ENCODE measurements at regions not wholly inside any gene's neighbourhood (a gene's known extent, or its start where the extent isn't known, plus 50 kb on each side); places are given as distances from the start of the nearest gene placed in this dataset.

DNA sequence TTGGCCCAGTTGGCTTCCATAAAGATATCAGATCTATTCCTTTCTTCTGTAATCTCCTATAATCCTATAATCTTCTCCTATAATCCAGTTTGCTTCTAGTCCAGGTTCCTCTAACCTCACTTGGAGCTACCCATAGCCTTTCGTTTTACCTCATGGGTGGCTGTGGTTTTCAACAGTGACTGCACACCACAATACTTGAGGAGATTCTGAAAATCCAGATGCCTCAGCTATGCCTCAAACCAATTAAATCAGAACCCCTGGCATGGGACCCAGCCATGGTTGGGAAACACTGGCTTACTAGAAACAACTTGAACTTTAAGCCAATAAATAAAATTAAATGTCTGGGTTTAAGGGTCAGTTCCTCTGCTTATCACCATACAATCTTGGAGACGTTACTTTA is 86.1 kb upstream of the NTRK3 start:
- Histone ChIP-seq H3K36me3 (ENCODE audit: control insufficient read depth in 1 of 2, insufficient read depth in 2 of 2, low read length in 2 of 2) (no peaks in the 10 kb centered on the region), H3K4me1 (ENCODE audit: control insufficient read depth in 1 of 2, insufficient read depth in 2 of 2, low read length in 2 of 2) (no peaks in the 10 kb centered on the region), H3K9ac (ENCODE audit: low read length) (no peak overlapping the region), H4K20me1 (ENCODE audit: insufficient read depth) (no peaks in the 10 kb centered on the region), H3K4me2 (ENCODE audit: low read length) (no peak overlapping the region), H3K27me3 (ENCODE audit: insufficient read depth, low read length) (peaks cover 18% of the 10 kb centered on the region), H3K79me2 (ENCODE audit: insufficient read depth, low read length) (no peaks in the 10 kb centered on the region), H3K9me2 (ENCODE audit: insufficient read depth) (no peaks in the 10 kb centered on the region), H2AFZ (ENCODE audit: low read depth, low read length, poor library complexity, severe bottlenecking) (no peak overlapping the region), H3K9me3 (ENCODE audit: control insufficient read depth in 1 of 2, insufficient read depth in 1 of 2, low read depth in 1 of 2, low read length in 2 of 2) (no peaks in the 10 kb centered on the region), H3K27ac (ENCODE audit: low read depth, low read length) (no peak overlapping the region), H3K4me3 (replicated peaks in 1 of 2; ENCODE audit: low read depth in 1 of 2, low read length in 2 of 2) (no peak overlapping the region)
- POLR2A ChIA-PET: no interaction called here
- TF ChIP-seq EZH2 (IDR thresholded peaks at IDR 0.05) (no peak), EGR1 (IDR thresholded peaks at IDR 0.05; ENCODE audit: low read depth) (no peak), ZBTB33 (IDR thresholded peaks at IDR 0.05; ENCODE audit: extremely low read depth, insufficient replicate concordance, low read length) (no peak), JUND (IDR thresholded peaks at IDR 0.05) (no peak), FOSL1 (IDR thresholded peaks at IDR 0.05; ENCODE audit: low read depth) (no peak), CBX3 (IDR thresholded peaks at IDR 0.05; ENCODE audit: low read depth) (no peak), CTCF (IDR thresholded peaks at IDR 0.05 in 2 of 3, conservative IDR thresholded peaks at IDR 0.05 in 1 of 3; ENCODE audit: borderline replicate concordance in 1 of 3, insufficient read depth in 1 of 3, low read depth in 2 of 3, low read length in 2 of 3) (no peak), SIN3A (IDR thresholded peaks at IDR 0.05; ENCODE audit: low read depth) (no peak), POLR2A (IDR thresholded peaks at IDR 0.05; ENCODE audit: borderline replicate concordance, extremely low read depth, insufficient read depth, insufficient read length) (no peak), CEBPB (IDR thresholded peaks at IDR 0.05; ENCODE audit: low read depth) (no peak), ZFX (IDR thresholded peaks at IDR 0.05) (no peak), YY1 (IDR thresholded peaks at IDR 0.05; ENCODE audit: extremely low read depth, insufficient replicate concordance, low read depth, low read length) (no peak), EZH2phosphoT487 (IDR thresholded peaks at IDR 0.05; ENCODE audit: borderline replicate concordance) (no peak), ELF1 (IDR thresholded peaks at IDR 0.05; ENCODE audit: borderline replicate concordance, low read depth) (no peak), RAD21 (IDR thresholded peaks at IDR 0.05; ENCODE audit: low read depth) (no peak), ZNF274 (IDR thresholded peaks at IDR 0.05; ENCODE audit: low read depth, low read length) (no peak)
- TF ChIP-seq, protein P1, sequence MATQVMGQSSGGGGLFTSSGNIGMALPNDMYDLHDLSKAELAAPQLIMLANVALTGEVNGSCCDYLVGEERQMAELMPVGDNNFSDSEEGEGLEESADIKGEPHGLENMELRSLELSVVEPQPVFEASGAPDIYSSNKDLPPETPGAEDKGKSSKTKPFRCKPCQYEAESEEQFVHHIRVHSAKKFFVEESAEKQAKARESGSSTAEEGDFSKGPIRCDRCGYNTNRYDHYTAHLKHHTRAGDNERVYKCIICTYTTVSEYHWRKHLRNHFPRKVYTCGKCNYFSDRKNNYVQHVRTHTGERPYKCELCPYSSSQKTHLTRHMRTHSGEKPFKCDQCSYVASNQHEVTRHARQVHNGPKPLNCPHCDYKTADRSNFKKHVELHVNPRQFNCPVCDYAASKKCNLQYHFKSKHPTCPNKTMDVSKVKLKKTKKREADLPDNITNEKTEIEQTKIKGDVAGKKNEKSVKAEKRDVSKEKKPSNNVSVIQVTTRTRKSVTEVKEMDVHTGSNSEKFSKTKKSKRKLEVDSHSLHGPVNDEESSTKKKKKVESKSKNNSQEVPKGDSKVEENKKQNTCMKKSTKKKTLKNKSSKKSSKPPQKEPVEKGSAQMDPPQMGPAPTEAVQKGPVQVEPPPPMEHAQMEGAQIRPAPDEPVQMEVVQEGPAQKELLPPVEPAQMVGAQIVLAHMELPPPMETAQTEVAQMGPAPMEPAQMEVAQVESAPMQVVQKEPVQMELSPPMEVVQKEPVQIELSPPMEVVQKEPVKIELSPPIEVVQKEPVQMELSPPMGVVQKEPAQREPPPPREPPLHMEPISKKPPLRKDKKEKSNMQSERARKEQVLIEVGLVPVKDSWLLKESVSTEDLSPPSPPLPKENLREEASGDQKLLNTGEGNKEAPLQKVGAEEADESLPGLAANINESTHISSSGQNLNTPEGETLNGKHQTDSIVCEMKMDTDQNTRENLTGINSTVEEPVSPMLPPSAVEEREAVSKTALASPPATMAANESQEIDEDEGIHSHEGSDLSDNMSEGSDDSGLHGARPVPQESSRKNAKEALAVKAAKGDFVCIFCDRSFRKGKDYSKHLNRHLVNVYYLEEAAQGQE (IDR thresholded peaks at IDR 0.05; ENCODE audit: low read depth): no peak
- TF ChIP-seq, protein P2, sequence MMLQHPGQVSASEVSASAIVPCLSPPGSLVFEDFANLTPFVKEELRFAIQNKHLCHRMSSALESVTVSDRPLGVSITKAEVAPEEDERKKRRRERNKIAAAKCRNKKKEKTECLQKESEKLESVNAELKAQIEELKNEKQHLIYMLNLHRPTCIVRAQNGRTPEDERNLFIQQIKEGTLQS (IDR thresholded peaks at IDR 0.05): no peak
- TF ChIP-seq, protein P3, sequence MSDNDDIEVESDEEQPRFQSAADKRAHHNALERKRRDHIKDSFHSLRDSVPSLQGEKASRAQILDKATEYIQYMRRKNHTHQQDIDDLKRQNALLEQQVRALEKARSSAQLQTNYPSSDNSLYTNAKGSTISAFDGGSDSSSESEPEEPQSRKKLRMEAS (IDR thresholded peaks at IDR 0.05): no peak
- ATAC-seq (no peak), DNase-seq (ENCODE audit: low read depth, low spot score) (no peak)
- CTCF ChIA-PET: no interaction called here
- intact Hi-C loops (cut with micrococcal nuclease): no loop called here
- RAD21 ChIA-PET (ENCODE audit: low non-redundant PET in 1 of 2, low total read pairs in 2 of 2, uncharacterized antibody in 2 of 2, unreplicated experiment in 2 of 2): no interaction called here
- BruUV-seq (replicated peaks): no TSS peak
